GM12891 (cell line): ENCODE measurements at regions not wholly inside any gene's neighbourhood (a gene's known extent, or its start where the extent isn't known, plus 50 kb on each side); places are given as distances from the start of the nearest gene placed in this dataset.

ENCODE experiments used
- POLR2A ChIP-seq: IDR thresholded peaks from 2 replicates; pipeline ENCODE4 v1.6.1; 2011; ENCODE audit warnings: low read depth, low read length, control low read depth
- TAF1 ChIP-seq: IDR thresholded peaks from 2 replicates; pipeline ENCODE4 v1.6.1; 2011; ENCODE audit warnings: low read depth, low read length, control low read depth

- TF ChIP-seq TAF1: no peak
- no peak for TF ChIP-seq POLR2A
Measured at GRCh38 chr22:25350551-25350971, 131.1 kb downstream of the CRYBB2 start.
